HUDEP-2 (cell line): ENCODE measurements at regions not wholly inside any gene's neighbourhood (a gene's known extent, or its start where the extent isn't known, plus 50 kb on each side); places are given as distances from the start of the nearest gene placed in this dataset.
"Not testable (repeated sequence)": the region's sequence is repeated elsewhere in the genome, so short reads cannot be mapped to it uniquely, and the experiment has no call there.

Experiments
- DNase-seq, 76 experiments: peaks; one replicate each; lab custom pipeline; 2025; ENCODE audit not compliant: unreplicated experiment in 76 of 76; lab: John Stamatoyannopoulos, UW

DNA sequence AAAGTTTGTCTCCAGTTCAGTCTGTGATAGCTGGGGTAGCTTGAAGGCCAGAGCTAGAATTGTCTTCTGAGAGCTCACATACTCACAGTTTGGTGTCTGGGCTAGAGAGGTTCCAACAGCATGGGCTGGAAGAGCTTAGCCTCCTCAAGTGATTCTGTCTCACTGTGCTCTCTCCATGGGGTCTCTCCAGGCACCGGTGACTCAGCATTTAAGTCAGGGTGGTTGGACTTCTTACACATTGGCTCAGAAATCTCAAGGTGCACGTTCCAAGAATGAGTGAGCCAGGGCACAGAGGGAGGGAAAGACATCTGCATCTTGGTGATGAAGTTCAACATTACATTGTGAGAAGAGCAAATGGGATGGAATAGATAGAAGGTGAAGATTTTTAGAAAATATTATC lies 207.3 kb upstream of the DDX18 start:
- no peak for DNase-seq

GRCh38 chr2:117613101-117613500 lies 201.4 kb upstream of the DDX18 start:
- DNase-seq, result no peak

DNA sequence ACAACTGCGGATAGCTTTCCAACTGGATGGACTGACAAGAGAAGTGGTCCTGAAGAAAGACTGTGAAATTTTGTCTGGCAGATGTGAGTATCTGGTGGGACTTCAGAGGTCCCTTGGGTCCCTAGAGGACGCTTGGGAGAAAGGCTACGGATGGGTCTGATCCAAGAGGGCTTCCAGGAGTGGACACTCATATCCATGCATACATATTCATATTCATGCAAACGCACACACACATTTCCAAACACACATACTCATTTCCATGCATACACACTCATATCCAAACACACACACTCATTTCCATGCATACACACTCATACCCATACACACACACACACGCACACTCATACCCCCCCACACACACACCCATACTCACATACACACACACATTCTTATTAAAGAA lies 200.2 kb upstream of the DDX18 start:
- no peak for DNase-seq

- no peak for DNase-seq
Measured at GRCh38 chr2:117614823-117615534, 199.5 kb upstream of the DDX18 start.

GRCh38 chr2:117618607-117619006 lies 195.9 kb upstream of the DDX18 start:
- DNase-seq, result no peak

DNA sequence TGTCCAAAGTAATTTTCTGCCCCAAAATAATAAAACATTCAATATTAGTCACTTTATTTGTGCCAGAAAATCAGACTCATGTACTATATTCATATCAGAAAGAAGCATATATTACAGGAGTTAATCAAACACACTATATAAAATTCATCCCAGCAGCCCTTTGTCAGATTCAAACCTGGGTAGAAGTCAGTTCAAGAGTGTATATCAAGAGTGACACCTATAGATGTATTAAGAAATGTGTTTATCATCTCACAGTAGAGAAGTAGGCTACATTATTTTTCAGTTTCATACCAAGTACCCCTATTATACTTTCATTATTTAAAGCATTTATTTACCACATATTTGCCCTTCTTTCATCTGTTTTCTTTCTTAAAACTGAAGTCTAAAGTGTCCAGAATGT lies 193.2 kb upstream of the DDX18 start:
- no peak for DNase-seq

- DNase-seq, result not testable (repeated sequence)
Measured at GRCh38 chr2:117623175-117623574, 191.3 kb upstream of the DDX18 start.

- DNase-seq, result no peak
Measured at GRCh38 chr2:117631152-117631945, 183.1 kb upstream of the DDX18 start.

DNA sequence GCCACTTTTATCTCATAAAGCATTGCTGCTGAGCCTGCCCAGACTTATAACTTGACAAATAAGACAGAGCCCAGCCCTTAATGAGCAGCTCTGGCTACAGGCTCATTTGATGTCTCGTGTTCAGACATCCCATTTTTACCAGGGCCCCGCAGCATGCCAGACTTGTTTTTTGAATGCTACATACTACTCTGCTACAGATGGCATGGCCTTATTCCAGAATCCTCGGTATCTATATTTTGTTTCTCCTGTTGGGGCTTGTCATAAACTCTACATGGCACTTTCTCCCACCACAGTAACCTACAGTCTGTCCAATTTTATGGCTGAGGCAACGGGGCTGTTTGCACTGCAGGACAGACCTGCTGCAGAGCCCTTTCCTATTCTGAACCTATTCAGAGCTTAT lies 179.0 kb upstream of the DDX18 start:
- no peak for DNase-seq

DNA sequence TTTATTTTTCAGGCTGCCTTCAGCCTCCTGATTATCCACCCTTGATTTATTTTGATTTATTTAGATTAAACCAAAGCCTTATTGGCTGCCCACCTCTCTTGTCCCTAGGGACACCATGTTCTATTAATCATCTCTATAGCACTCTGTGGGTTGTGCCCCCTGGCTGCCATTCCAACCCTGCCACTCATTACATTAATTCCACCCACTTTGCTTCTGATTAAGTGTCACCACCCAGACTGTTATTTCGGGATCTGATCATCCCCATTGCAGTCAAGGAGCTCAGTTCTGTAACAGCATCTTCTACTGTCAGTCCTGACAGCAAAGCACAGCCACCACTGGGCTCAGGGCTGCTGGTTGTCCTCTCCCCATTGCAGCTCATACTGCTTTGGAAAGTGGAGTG lies 175.1 kb upstream of the DDX18 start:
- no peak for DNase-seq

GRCh38 chr2:117644403-117644802 lies 170.1 kb upstream of the DDX18 start:
- DNase-seq, result no peak

DNA sequence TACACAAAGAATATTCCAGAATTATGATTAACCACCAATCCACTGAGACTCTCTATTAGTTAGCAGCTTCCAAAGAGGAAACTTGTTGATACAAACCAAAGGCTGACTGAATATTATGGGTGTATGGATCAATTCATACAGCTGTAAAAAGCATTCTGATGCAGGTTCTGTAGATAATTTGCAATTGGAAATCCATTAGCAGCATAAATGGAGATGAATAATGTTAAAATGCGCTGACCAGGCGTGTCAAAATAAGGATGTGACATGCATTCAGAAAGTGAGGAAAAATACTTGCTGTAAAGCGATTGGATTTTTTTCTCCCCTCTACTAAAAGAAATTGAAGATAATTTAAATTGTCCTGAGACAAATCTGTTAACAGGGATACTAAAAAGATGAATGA lies 169.0 kb upstream of the DDX18 start:
- DNase-seq, result no peak

- no peak for DNase-seq
Measured at GRCh38 chr2:117646099-117646498, 168.4 kb upstream of the DDX18 start.

GRCh38 chr2:117646872-117647271 lies 167.6 kb upstream of the DDX18 start:
- no peak for DNase-seq

DNA sequence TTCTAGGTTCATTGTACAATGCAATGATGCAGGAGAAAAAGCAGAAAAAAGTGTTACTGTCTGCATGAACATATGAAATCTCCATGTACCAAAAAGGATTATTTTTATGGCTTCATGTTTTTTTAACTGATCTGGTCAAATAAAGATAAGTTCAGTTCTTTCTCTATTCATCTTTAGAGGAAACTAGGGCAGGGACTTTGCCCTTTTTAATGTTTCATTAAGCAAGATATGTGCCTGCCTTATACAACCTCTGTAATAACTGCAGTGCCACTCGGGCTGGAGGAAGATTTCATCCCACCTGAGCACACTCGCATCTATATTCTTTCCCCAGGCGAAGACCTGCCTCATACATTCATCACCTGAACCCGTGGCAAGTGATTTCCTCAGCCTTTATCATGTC lies 157.9 kb upstream of the DDX18 start:
- no peak for DNase-seq

- no peak for DNase-seq
Measured at GRCh38 chr2:117661619-117662018, 152.9 kb upstream of the DDX18 start.

- no peak for DNase-seq
Measured at GRCh38 chr2:117674172-117674571, 140.3 kb upstream of the DDX18 start.

DNA sequence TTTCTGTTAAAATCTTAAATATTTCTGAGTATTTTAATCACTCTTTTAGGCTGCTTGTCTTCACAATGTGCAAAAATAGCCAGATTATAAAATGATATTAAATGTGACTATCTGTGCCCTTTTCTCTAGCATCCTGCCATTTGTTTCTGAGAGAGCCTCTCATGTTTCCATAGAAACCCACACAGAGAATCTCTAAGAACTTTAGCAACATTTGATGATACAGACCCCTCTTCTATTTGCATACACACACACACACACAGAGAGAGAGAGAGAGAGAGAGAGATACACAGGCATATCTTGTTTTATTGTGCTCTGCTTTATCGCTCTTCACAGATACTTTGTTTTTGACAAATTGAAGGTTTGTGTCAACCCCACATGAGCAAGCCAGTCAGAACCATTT lies 134.5 kb upstream of the DDX18 start:
- DNase-seq, result no peak

DNA sequence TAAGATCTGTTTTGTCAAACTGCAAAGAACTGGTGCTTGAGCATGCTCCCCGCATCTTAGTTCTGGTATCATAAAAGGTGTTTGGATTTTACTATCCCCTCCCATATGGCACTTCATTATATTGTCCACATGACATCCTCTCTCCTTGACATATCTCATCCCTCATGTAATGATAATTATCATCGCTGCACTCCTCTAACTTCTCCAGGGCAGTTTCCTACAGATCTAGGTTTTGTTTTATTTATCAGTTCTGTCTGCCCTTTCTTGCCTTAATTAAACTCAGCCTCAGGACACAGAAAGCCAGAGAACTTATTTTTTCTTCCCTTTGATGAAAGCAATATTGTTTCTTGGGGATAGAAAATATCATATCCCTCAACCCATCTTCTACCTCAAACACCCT lies 129.6 kb upstream of the DDX18 start:
- DNase-seq, result no peak

DNA sequence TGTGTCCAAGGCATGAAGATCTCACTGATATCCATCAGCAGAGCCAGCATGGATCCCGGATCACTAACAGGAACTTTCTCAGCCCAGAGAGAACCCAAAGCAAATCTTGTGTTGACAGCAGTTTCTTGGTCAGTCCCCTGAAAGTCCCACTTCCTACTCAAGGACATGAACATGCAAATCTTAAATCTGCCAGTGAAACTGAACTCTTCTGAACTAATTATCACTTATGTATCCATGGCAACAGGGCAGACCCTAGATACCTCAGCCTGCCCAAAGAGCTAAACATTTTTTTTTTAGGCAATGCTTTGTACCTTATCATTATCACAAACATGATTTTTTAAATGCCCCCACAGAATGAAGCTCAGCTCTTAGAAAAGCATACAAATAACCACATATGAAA lies 127.8 kb upstream of the DDX18 start:
- no peak for DNase-seq

DNA sequence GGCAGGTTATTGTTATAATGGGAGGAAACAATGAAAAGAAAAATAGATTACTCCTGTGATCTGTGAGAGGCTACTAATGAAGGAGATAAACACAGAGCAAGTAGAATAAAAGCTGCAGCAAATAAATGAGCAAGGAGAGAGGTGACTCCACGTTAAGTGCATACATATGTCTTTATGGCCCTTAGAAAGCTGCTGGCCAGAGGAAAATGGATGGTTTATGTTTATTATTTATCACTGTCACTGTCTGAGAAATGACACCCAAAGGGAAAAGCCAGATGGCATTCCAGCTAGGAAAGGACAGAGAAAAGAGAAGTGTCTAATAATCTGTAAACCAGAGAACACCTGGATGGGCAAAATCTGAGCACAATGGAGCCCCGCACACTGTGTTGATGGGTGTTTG lies 122.9 kb upstream of the DDX18 start:
- DNase-seq, result no peak

- DNase-seq, result no peak
Measured at GRCh38 chr2:117692001-117692763, 122.3 kb upstream of the DDX18 start.
